ENCODE measurements at regions not wholly inside any gene's neighbourhood (a gene's known extent, or its start where the extent isn't known, plus 50 kb on each side); places are given as distances from the start of the nearest gene placed in this dataset.
"Not testable (repeated sequence)": the region's sequence is repeated elsewhere in the genome, so short reads cannot be mapped to it uniquely, and the experiment has no call there.

DNA sequence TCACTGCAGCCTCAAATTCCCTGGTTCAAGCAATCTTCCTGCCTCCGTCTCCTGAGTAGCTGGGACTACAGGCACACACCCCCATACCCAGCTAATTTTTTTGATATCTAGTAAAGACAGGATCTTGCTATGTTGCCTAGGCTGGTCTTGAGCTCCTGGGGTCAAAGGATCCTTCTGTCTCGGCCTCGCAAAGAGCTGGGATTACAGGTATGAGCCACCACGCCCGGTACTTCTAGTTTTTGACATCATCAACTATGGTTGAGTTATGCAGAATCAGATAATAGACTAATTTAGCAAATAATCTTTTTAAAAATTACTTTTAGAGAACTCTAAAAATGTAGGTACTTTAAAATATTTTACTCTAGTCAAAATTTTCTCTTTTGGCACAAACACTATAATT lies 166.2 kb downstream of the SOX4 start:
- H3K36me3 ChIP-seq (ENCODE audit: control insufficient read depth, insufficient read depth, low read length): no peaks in the 10 kb centered on the region
- DNase-seq (ENCODE audit: extremely low read depth, insufficient read length): no peak
- H3K4me3 ChIP-seq (replicated peaks; ENCODE audit: low read depth, low read length): no peak overlapping the region
- TF ChIP-seq, protein P1, sequence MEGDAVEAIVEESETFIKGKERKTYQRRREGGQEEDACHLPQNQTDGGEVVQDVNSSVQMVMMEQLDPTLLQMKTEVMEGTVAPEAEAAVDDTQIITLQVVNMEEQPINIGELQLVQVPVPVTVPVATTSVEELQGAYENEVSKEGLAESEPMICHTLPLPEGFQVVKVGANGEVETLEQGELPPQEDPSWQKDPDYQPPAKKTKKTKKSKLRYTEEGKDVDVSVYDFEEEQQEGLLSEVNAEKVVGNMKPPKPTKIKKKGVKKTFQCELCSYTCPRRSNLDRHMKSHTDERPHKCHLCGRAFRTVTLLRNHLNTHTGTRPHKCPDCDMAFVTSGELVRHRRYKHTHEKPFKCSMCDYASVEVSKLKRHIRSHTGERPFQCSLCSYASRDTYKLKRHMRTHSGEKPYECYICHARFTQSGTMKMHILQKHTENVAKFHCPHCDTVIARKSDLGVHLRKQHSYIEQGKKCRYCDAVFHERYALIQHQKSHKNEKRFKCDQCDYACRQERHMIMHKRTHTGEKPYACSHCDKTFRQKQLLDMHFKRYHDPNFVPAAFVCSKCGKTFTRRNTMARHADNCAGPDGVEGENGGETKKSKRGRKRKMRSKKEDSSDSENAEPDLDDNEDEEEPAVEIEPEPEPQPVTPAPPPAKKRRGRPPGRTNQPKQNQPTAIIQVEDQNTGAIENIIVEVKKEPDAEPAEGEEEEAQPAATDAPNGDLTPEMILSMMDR (IDR thresholded peaks at IDR 0.05; ENCODE audit: insufficient read depth, low read length, poor library complexity, severe bottlenecking): no peak
- H3K27me3 ChIP-seq (replicated peaks; ENCODE audit: control insufficient read depth, insufficient read depth, low read length): no peaks in the 10 kb centered on the region

DNA sequence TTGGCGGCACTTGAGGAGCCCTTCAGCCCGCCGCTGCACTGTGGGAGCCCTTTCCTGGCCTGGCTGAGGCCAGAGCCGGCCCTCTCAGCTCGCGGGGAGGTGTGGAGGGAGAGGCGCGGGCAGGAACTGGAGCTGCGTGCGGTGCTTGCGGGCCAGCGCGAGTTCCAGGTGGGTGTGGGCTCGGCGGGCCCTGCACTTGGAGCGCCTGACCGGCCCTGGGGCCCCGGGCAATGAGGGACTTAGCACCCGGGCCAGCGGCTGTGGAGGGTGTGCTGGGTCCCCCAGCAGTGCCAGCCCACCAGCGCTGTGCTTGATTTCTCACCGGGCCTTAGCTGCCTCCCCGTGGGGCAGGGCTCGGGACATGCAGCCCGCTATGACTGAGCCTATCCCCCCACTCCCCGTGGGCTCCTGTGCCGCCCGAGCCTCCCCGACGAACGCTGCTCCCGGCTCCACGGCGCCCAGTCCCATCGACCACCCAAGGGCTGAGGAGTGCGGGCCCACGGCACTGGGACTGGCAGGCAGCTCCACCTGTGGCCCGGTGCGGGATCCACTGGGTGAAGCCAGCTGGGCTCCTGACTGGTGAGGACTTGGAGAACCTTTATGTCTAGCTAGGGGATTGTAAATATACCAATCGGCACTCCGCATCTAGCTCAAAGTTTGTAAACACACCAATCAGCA lies 167.6 kb downstream of the SOX4 start:
- not testable (repeated sequence) for H3K4me3 ChIP-seq (replicated peaks; ENCODE audit: low read depth, low read length); DNase-seq (ENCODE audit: extremely low read depth, insufficient read length); H3K27me3 ChIP-seq (replicated peaks; ENCODE audit: control insufficient read depth, insufficient read depth, low read length); H3K36me3 ChIP-seq (ENCODE audit: control insufficient read depth, insufficient read depth, low read length)

DNA sequence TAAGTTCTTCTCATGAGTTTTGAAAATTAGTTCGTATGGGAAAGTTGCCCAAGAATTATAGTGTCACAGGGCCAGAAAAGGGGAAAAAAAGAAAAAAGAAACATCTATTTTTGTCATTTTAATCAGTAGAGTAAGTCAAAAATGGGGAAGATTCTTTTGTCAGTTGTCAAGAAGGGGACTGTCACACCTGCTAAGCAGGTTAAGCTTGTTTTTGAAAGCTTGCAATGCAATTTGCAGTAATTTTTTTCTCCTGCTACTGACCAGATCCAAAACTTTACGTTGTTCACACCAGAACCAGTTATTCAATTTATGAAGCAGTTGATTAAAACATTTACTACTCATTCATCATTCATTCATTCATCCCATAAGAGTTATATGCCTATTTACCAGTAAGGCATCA lies 171.4 kb downstream of the SOX4 start:
- no peaks in the 10 kb centered on the region for H3K27me3 ChIP-seq (replicated peaks; ENCODE audit: control insufficient read depth, insufficient read depth, low read length)

DNA sequence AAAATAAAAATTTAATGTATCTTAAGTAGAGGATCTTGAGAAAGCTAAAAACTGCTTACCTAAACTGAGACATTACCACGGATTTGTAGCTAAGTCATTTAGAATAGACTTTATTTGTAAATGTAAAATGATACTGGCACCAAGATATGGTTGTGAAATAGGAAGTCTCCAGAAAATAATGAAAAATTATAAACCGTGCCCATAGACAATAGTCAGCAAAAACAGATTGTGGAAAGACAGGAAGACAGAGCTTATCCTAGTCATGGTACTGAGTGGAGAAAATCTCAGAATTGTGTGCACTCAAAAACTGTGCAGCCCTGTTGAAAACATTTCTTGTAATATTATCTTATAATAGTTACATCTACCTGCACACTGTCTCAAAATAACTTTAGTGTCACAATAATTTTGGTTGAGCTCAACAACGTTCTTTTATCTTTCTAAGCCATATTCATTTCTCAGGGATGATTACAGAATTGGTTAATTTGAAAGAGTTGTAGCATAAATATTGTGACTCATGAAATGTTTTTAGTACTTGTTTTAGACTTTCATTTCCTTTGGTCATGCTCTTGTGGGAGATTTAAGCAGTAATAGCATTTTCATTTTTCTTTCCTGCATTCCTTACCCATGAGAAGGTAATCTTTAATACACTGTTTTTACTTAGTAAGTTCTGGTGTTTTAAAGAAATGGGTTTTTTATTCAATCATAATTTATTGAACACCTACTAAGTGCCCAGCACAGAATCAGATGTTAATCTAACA lies 174.5 kb downstream of the SOX4 start:
- TF ChIP-seq, protein P1 (IDR thresholded peaks at IDR 0.05; ENCODE audit: insufficient read depth, low read length, poor library complexity, severe bottlenecking): no peak
- H3K27me3 ChIP-seq (replicated peaks; ENCODE audit: control insufficient read depth, insufficient read depth, low read length): no peaks in the 10 kb centered on the region
- H3K4me3 ChIP-seq (replicated peaks; ENCODE audit: low read depth, low read length): no peak overlapping the region
- DNase-seq (ENCODE audit: extremely low read depth, insufficient read length): no peak
- no peaks in the 10 kb centered on the region for H3K36me3 ChIP-seq (ENCODE audit: control insufficient read depth, insufficient read depth, low read length)

More for the DNA sequence above, 171.4 kb downstream of the SOX4 start:
- DNase-seq (ENCODE audit: extremely low read depth, insufficient read length): no peak
- TF ChIP-seq, protein P1 (IDR thresholded peaks at IDR 0.05; ENCODE audit: insufficient read depth, low read length, poor library complexity, severe bottlenecking): no peak
- Histone ChIP-seq H3K4me3 (replicated peaks; ENCODE audit: low read depth, low read length) (no peak overlapping the region), H3K36me3 (ENCODE audit: control insufficient read depth, insufficient read depth, low read length) (no peaks in the 10 kb centered on the region)

DNA sequence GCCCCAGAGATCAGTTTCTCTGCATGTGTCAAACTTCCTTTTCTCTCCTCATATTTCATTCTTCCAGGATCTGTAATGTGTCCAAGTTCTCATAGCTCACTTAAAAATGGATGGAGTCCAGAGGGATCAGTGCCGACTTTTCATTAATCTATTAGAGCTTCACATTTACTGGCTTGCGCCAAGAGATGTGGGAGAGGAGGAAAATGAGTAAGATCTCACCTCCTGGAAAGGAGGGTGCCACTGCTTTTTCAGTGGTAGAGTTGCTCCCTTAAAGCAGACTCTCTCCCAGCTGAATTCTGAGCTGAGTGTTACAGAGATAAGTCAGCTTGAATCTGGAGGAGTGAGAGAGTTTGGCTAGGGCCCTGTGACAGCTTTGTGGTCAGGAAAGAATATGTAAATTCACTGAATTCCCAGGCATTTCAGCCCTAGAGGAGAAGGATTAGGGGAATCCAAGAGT lies 175.9 kb downstream of the SOX4 start:
- H3K36me3 ChIP-seq (ENCODE audit: control insufficient read depth, insufficient read depth, low read length): no peaks in the 10 kb centered on the region
- no peak for DNase-seq (ENCODE audit: extremely low read depth, insufficient read length)
- no peak overlapping the region for H3K4me3 ChIP-seq (replicated peaks; ENCODE audit: low read depth, low read length)
- TF ChIP-seq, protein P1 (IDR thresholded peaks at IDR 0.05; ENCODE audit: insufficient read depth, low read length, poor library complexity, severe bottlenecking): no peak
- H3K27me3 ChIP-seq (replicated peaks; ENCODE audit: control insufficient read depth, insufficient read depth, low read length): no peaks in the 10 kb centered on the region

DNA sequence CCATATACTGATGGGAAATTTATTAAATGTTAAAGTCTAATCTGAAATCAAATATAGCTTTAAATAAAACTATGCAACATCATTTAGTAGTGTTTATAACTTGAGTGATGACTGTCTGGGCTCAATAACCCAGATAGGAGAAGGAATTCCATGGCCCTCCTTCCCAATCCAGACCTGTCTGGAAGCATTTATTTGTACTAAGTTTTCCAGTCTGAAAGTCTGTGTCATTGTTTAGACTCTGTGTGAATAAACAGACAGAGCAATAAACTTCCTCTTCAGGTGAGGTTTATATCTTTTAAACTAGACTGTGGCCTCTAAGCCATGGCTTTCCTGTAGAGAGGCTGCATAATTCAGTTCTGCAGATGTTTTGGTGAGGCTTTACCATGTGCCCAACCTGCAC lies 176.4 kb downstream of the SOX4 start:
- Histone ChIP-seq H3K36me3 (ENCODE audit: control insufficient read depth, insufficient read depth, low read length) (no peaks in the 10 kb centered on the region), H3K27me3 (replicated peaks; ENCODE audit: control insufficient read depth, insufficient read depth, low read length) (no peaks in the 10 kb centered on the region), H3K4me3 (replicated peaks; ENCODE audit: low read depth, low read length) (no peak overlapping the region)
- TF ChIP-seq, protein P1 (IDR thresholded peaks at IDR 0.05; ENCODE audit: insufficient read depth, low read length, poor library complexity, severe bottlenecking): no peak
- DNase-seq (ENCODE audit: extremely low read depth, insufficient read length): no peak

Measured in GM06990 (cell line).